K562 (cell line): ENCODE measurements at regions not wholly inside any gene's neighbourhood (a gene's known extent, or its start where the extent isn't known, plus 50 kb on each side); places are given as distances from the start of the nearest gene placed in this dataset.

ENCODE experiments used
- ATAC-seq: fragments of 200-7000 bp; cut with Tn5 transposase; 3 replicates; pipeline ENCODE4 v1.9.1; 2020; ENCODE audit warnings: moderate library complexity
- BruUV-seq: library from RNA; stranded (reverse); fragments of 400-500 nt; replicated peaks from 2 replicates; lab custom pipeline; 2021; lab: Mats Ljungman, UMichigan
- CTCF ChIA-PET: fragments of 300-600 bp; formaldehyde crosslinking; extraction: SDS; loops from one replicate; lab custom pipeline; 2021; ENCODE audit warnings: low intra/inter-chr PET ratio; lab: Yijun Ruan, JAX
- POLR2A ChIA-PET: fragments of 300-600, 350-650 bp; sonication (Branson Sonifier 250); formaldehyde crosslinking; extraction: SDS; loops from one replicate; lab custom pipeline; 2021; ENCODE audit warnings: antibody characterized with exemption, inconsistent platforms; lab: Yijun Ruan, JAX
- DNase-seq, 4 experiments: peaks; one replicate each; pipeline versions ENCODE4 v3.0.0 to v3.0.0-alpha.2; 2011 to 2018; ENCODE audit warnings: low spot score in 3 of 4, mixed read lengths in 3 of 4; ENCODE audit errors: extremely low read depth in 1 of 4
- FAIRE-seq: peaks from 2 replicates; lab custom pipeline; 2011; peaks lifted over from hg19 to GRCh38; lab: Jason Lieb, UNC
- H2AFZ ChIP-seq: 2 replicates; pipeline ENCODE4 v1.6.0; 2011; ENCODE audit warnings: low read depth, low read length, control low read depth, inconsistent platforms
- H3K27ac ChIP-seq: fragments of 200-600 bp; 3 replicates; pipeline ENCODE4 v1.8.0; 2011; ENCODE audit warnings: low read depth, mild to moderate bottlenecking, control low read depth, inconsistent platforms, low read length, moderate library complexity, mixed read lengths; ENCODE audit errors: extremely low read depth
- H3K27me3 ChIP-seq, 2 experiments: fragments of 300-600 bp in 1 of 2; 2 replicates in 1 of 2; 3 replicates in 1 of 2; pipeline versions ENCODE4 v1.6.0 to v1.8.0; 2011; ENCODE audit warnings: inconsistent platforms in 2 of 2, low read length in 2 of 2, mild to moderate bottlenecking in 1 of 2, mixed read lengths in 1 of 2, moderate library complexity in 1 of 2; ENCODE audit not compliant: control insufficient read depth in 2 of 2, insufficient read depth in 2 of 2
- H3K36me3 ChIP-seq: fragments of 300-600 bp; 3 replicates; pipeline ENCODE4 v1.8.0; 2011; ENCODE audit warnings: mild to moderate bottlenecking, low read length, inconsistent platforms; ENCODE audit not compliant: control insufficient read depth, insufficient read depth
- H3K4me1 ChIP-seq, 2 experiments: fragments of 200-600 bp in 1 of 2; replicated peaks in 1 of 2; 2 replicates in 1 of 2; 3 replicates in 1 of 2; pipeline versions ENCODE4 v1.5.1 to v1.8.0; 2011; ENCODE audit warnings: inconsistent platforms in 2 of 2, low read length in 2 of 2, mild to moderate bottlenecking in 1 of 2, mixed read lengths in 1 of 2, moderate library complexity in 1 of 2; ENCODE audit not compliant: control insufficient read depth in 2 of 2, insufficient read depth in 2 of 2
- H3K4me2 ChIP-seq: 2 replicates; pipeline ENCODE4 v1.6.1; 2011; ENCODE audit warnings: low read length, control low read depth, inconsistent platforms, mixed read lengths; ENCODE audit not compliant: insufficient read depth
- H3K4me3 ChIP-seq: fragments of 200-600 bp; sonication (generic), shearing (Covaris generic); 2 replicates; pipeline ENCODE4 v1.5.1; 2016; ENCODE audit warnings: control low read depth, inconsistent platforms
- H3K79me2 ChIP-seq: fragments of 200-600 bp; 3 replicates; pipeline ENCODE4 v1.8.0; 2011; ENCODE audit warnings: low read length, inconsistent platforms; ENCODE audit not compliant: control insufficient read depth, insufficient read depth
- H3K9ac ChIP-seq, 2 experiments: 2 replicates each; pipeline versions ENCODE4 v1.6.0 to v1.6.1; 2011; ENCODE audit warnings: low read depth in 2 of 2, low read length in 2 of 2, control low read depth in 1 of 2, inconsistent platforms in 1 of 2, mild to moderate bottlenecking in 1 of 2, mixed read lengths in 1 of 2; ENCODE audit not compliant: insufficient read depth in 1 of 2
- H3K9me1 ChIP-seq: one replicate; pipeline ENCODE4 v1.6.0; 2011; ENCODE audit warnings: inconsistent platforms, mild to moderate bottlenecking, low read length, moderate library complexity; ENCODE audit not compliant: control insufficient read depth, insufficient read depth
- H3K9me3 ChIP-seq: replicated peaks from 2 replicates; pipeline ENCODE4 v1.5.1; 2011; ENCODE audit warnings: low read depth, low read length, inconsistent platforms; ENCODE audit not compliant: control insufficient read depth, insufficient read depth
- H4K20me1 ChIP-seq: replicated peaks from 2 replicates; pipeline ENCODE4 v1.6.1; 2011; ENCODE audit warnings: low read length, inconsistent platforms, mixed read lengths; ENCODE audit not compliant: control insufficient read depth, insufficient read depth
- BHLHE40 ChIP-seq: IDR thresholded peaks from 2 replicates; pipeline ENCODE4 v1.6.1; 2011; ENCODE audit warnings: low read length, improper control_type of control experiment
- CBFA2T3 ChIP-seq: fragments of 450-650 bp; IDR thresholded peaks from 2 replicates; pipeline ENCODE4 v1.6.1; 2017
- FOXM1 ChIP-seq, 2 experiments: fragments of 450-650 bp in 1 of 2; sonication (generic) in 1 of 2; formaldehyde crosslinking in 1 of 2; IDR thresholded peaks; 2 replicates each; pipeline versions ENCODE4 v1.6.1 to v1.9.0; 2017 to 2022; ENCODE audit warnings: low read depth in 2 of 2, mild to moderate bottlenecking in 2 of 2, missing genetic modification reagents in 1 of 2, moderate library complexity in 1 of 2
- HDAC8 ChIP-seq: fragments of 450-650 bp; IDR thresholded peaks from 2 replicates; pipeline ENCODE4 v1.6.1; 2016; ENCODE audit warnings: mild to moderate bottlenecking, missing genetic modification characterization, moderate library complexity, missing compliant biosample characterization
- MTA2 ChIP-seq: fragments of 450-650 bp; IDR thresholded peaks from 2 replicates; pipeline ENCODE4 v1.6.1; 2016; ENCODE audit warnings: low read depth
- NFIC ChIP-seq: fragments of 450-650 bp; IDR thresholded peaks from 2 replicates; pipeline ENCODE4 v1.6.1; 2017; ENCODE audit warnings: mild to moderate bottlenecking, inconsistent platforms
- NR0B1 ChIP-seq: fragments of 450-650 bp; IDR thresholded peaks from one replicate; pipeline ENCODE4 v1.6.1; 2018; ENCODE audit warnings: mild to moderate bottlenecking, moderate library complexity; ENCODE audit not compliant: partially characterized antibody
- PHTF2 ChIP-seq: fragments of 250-450 bp; sonication (Bioruptor Pico); IDR thresholded peaks from 2 replicates; pipeline ENCODE4 v1.5.0; 2021; ENCODE audit warnings: mild to moderate bottlenecking
- ZNF347 ChIP-seq: fragments of 450-650 bp; formaldehyde crosslinking; IDR thresholded peaks from 2 replicates; pipeline ENCODE4 v1.4.0; 2020; ENCODE audit warnings: low read depth, mild to moderate bottlenecking, moderate library complexity
- ZSCAN29 ChIP-seq: fragments of 450-650 bp; IDR thresholded peaks from 2 replicates; pipeline ENCODE4 v1.6.1; 2017
- WGBS: fragments of 100-300 bp; shearing (Covaris generic); methylation state at CpG from one replicate; pipeline ENCODE4 v1.1.6; 2016; ENCODE audit warnings: low coverage, mixed read lengths; ENCODE audit not compliant: insufficient coverage; ENCODE audit errors: missing lambda C conversion rate; 5-methylcytosine and 5-hydroxymethylcytosine counted together
- in situ Hi-C: fragments of 300-500 bp; cut with MboI; formaldehyde crosslinking; loops from 4 replicates; pipeline ENCODE4 v1.15.0; 2018; ENCODE audit warnings: inconsistent platforms, mixed read lengths
- intact Hi-C: fragments of 100-400 bp; cut with micrococcal nuclease; formaldehyde crosslinking; loops from 2 replicates; pipeline ENCODE4 v1.14.2; 2022

- no peak for TF ChIP-seq NR0B1
- peak; percentile 27; the same call in 1 of the 2 replicates for TF ChIP-seq MTA2
- no peak for TF ChIP-seq ZSCAN29
- TF ChIP-seq CBFA2T3 = peak; percentile 81
- no peak for TF ChIP-seq ZNF347 (CRISPR knock-in tag)
- TF ChIP-seq FOXM1 (IDR thresholded peaks at IDR 0.05; ENCODE audit: low read depth) = no peak; the same call in 1 of the 2 replicates
- no peak for TF ChIP-seq FOXM1 (CRISPR knock-in tag; IDR thresholded peaks at IDR 0.05; ENCODE audit: low read depth)
- no peak for TF ChIP-seq PHTF2 (CRISPR knock-in tag)
- no peak for TF ChIP-seq BHLHE40
Observed at GRCh38 chr5:57696825-57697570, 214.4 kb upstream of the ACTBL2 start (continued).

- BruUV-seq = no TSS peak
- no peak overlapping the region for H3K27ac ChIP-seq
- no peak for TF ChIP-seq HDAC8 (tag)
- TF ChIP-seq NFIC = peak; percentile 70; the same call in 1 of the 2 replicates
- TF ChIP-seq, all 486 proteins: peak for 1
- peak in 1 of 4 experiments; percentile 7 for DNase-seq
- intact Hi-C loops = no loop called here
- Histone ChIP-seq H3K9ac (no peak overlapping the region), H3K4me3 (no peak overlapping the region), H2AFZ (no peak overlapping the region), H3K27me3 (no peaks in the 10 kb centered on the region), H4K20me1 (no peaks in the 10 kb centered on the region), H3K4me2 (no peak overlapping the region), H3K4me1 (peaks cover 0 to 16% of the 10 kb centered on the region in 2 experiments; a peak in 3 of 5 replicates), H3K9me3 (no peaks in the 10 kb centered on the region), H3K9me1 (no peaks in the 10 kb centered on the region), H3K79me2 (no peaks in the 10 kb centered on the region), H3K36me3 (no peaks in the 10 kb centered on the region)
- no peak for ATAC-seq
- FAIRE-seq = no peak
- in situ Hi-C loops = no loop called here
- POLR2A ChIA-PET = interaction anchor here (2.1 kb wide), 1 partner anchor 9 kb away, joined by 7 read pairs; no protein-coding TSS in a partner anchor
- CTCF ChIA-PET = no interaction called here
- WGBS = 6% methylated on average over 1 of the region's 1 CpG
Observed at GRCh38 chr5:57696389-57696769, 213.8 kb upstream of the ACTBL2 start.
